ENCODE measurements at regions not wholly inside any gene's neighbourhood (a gene's known extent, or its start where the extent isn't known, plus 50 kb on each side); places are given as distances from the start of the nearest gene placed in this dataset.

DNA sequence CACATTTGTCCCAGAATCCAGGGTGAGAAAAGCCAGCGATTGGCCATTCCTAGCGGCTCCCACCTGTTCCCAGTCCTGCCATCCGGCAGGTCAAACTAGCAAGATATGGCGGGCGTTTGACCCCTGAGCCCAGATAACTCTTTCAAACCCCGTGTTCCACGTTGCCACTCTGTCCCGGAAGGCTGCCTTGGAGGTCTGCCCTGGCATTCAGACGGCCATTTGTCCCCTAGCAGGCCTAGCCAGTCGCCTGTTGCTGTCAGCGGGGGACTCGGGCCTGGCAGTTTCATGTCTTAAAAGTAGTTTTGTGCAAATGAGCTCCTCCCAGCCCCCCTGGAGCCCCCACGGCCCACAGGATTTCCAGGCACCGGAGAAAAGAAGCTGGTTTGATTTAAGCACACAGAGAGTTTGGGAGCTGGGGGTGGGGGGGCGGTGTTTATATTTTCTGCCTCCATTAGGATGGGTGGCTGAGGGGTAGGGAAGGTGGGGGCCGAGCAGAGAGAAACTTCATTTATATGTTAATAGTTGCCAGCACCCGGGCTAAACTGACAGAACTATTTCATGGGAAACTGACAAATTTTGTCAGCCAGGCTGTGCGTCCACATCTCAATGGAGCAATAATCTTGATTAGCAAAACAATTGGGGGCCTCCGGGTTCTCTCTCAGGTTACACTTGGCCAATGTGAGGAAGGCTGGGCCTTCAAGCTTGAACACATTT, 240.9 kb upstream of the SALL1 start:
- DNase-seq (ENCODE audit: low read depth), result no peak

DNA sequence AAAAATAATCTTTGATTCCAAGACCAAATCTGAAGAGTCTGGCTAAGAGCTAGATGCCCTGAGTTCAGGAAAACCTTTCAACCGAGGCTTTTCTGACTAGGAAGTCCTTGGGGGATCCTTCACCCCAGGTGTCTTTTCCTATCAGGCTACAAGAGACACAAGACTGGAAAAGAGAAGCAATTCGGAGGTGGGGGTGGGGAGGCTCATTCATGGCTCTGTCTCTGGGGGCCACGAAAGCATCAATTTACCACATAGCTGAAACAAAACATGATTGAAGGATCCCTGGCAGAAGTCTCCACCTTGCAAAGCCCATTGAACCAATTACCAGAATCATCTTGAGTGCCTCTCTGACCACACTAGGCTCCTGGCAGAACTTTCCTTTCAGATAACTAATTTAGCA, 239.8 kb upstream of the SALL1 start:
- DNase-seq (ENCODE audit: low read depth), result no peak

DNA sequence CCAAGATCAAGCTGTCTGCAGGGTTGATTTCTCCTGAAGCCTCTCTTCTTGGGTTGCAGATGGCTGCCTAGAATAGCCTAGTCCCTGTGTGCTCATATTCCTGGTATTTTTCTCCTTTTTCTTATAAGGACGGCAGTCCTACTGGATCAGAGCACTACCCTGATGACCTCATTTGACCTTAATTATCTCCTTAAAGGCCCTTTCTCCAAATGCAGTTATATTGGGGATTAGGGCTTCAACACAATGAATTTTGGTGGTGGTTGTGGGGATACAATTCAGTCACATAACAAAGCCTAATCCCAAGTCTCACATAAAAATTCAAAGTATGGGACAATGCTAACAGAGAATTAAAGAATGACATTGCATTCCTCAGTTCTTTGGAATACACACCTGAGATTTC, 238.8 kb upstream of the SALL1 start:
- DNase-seq (ENCODE audit: low read depth), result no peak

DNA sequence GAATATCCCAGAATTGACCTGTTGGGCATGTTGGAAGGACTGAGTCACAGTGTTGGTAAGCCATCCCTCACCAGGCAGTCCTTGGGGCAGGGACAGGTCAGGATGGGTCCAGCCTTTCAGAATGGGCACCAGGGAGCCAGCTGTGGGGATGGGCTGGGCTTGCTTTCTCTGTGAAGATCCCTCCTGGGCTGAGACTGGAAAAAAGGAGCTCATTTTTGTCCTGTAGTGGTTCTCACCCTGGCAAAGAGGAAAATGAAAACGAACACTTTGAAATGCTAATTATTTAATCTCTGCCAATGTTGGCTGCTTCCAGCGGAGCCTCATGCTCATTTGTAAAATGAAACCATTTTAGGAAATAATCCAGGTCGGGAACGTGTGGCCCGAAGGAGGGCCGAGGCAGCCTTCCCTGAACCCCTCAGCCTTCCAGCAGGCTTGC, 237.5 kb upstream of the SALL1 start:
- DNase-seq (ENCODE audit: low read depth), result no peak

DNA sequence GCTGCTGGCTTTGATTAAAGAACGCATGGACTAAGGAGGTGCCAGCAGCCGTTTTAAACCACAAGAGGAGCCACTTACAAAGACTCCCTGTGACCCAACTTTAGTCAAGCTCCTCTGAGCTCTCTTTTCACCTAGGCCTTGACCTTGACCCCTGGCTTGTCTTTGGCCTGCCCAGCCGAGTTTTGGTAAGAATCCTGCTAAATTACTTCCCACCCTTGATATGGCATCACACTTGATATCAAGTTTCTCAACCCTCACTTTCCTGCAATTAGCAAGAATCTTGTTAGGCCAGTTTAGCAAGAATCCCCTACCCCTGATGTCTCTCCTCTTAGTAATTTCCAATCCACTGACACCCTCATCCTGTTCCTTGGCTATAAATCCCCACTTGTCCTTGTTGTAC, 232.8 kb upstream of the SALL1 start:
- no peak for DNase-seq (ENCODE audit: low read depth)

DNA sequence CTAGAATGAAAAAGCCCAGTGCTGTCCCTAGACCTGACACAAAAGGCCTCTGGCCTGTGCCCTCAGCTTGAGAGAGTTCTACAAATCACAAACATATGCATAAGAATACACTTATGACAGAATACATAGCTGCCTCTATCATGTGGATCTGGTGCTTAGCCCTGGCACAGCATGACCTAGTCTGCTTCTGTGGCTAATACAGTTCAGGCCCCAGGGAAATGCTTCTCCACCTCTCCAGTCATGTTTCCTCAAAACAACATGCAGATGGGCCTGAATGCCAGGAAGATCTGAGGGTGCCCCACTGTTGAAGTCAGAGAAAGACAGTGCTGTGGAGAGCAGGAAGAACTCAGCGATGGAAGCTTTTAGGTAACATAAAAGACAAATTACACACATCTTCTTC, 231.9 kb upstream of the SALL1 start:
- no peak for DNase-seq (ENCODE audit: low read depth)

DNA sequence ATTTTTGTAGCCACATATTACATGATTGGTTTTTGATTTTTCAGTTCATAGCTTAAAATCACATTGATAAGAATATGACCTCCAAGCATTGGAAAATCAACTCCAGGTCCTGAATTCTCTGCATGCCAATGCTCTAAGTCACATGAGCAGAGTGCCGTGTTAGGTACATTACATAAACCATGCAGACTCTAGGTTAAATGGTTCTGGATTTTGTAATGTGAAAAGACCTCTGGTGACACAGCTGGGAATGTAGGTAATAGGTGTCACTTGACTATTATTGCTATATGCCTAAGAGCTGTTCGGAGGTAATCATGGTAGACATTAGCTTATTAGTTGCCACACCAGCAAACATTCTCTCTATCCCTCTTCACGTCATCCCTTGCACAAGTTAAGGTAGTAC, 231.1 kb upstream of the SALL1 start:
- no peak for DNase-seq (ENCODE audit: low read depth)

DNA sequence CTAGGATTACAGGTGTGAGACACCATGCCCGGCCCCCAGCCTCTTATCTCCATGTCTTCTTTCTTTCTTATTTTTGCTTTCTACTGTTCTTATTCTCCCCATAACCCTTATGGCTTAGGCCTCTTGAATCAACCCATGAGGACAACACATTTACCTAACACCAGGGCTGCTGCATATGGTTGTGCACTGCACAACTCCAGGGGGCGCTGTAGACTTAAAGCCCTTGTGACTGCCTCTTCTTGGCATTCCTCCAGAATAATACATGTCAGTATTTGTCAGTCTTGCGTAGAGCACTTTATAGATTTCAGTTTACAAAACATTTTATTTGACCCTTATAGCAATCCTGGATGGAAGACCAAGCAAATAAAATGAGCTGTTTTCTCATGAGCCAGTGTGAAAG, 225.0 kb upstream of the SALL1 start:
- no peak for DNase-seq (ENCODE audit: low read depth)

DNA sequence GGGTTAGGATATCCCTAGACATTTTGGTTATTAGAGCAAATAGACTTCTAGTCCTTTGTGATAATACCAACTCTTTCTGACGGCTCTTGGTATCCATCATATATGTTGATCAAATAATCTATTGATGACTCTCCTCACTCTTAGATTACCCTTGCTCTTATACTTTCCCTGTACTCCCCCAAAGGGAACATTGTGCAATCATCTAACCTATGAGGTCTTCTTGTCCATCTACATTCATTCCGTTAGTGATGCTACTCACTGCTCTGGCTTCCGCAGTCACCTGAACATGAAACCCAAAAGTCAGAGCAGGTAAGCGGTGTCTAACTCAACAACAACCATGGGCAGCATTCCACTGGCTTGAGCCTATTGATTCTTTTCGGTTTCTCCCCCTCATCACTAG, 223.7 kb upstream of the SALL1 start:
- DNase-seq (ENCODE audit: low read depth), result no peak

DNA sequence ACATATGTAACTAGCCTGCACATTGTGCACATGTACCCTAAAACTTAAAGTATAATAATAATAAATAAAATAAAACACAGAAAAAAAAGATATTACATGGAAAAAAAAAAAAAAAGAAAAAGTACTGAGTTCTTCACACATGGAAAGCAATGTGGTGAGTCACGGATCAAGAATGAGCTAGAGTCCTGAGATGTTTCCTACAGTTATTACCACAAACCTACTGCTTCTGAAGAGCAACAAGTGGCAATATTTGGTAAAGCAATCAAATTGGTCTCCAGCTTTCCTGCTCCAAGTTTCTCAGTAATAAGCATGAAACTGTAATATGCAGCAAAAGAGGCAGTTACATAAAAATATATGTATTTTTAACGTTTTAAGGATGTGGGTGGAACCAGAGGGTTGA, 223.3 kb upstream of the SALL1 start:
- DNase-seq (ENCODE audit: low read depth), result no peak

DNA sequence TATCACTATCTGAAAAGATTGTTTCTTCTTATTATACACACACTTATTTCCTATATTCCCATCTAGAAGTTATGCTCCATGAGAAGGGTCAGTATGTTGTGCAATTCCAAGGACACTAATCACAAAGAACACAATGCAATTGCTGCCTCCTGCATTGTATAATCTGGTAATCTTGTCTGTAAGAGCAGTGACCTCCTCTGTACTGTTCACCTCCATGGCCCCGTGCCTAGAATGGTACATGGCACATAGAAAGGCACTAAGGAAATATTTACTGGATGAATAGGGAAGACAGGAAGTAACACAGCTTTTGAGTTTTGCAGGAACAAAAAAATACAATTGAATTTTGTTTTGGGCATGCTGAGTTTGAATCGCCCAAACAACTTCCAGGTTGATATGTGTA, 214.6 kb upstream of the SALL1 start:
- DNase-seq (ENCODE audit: low read depth), result no peak

DNA sequence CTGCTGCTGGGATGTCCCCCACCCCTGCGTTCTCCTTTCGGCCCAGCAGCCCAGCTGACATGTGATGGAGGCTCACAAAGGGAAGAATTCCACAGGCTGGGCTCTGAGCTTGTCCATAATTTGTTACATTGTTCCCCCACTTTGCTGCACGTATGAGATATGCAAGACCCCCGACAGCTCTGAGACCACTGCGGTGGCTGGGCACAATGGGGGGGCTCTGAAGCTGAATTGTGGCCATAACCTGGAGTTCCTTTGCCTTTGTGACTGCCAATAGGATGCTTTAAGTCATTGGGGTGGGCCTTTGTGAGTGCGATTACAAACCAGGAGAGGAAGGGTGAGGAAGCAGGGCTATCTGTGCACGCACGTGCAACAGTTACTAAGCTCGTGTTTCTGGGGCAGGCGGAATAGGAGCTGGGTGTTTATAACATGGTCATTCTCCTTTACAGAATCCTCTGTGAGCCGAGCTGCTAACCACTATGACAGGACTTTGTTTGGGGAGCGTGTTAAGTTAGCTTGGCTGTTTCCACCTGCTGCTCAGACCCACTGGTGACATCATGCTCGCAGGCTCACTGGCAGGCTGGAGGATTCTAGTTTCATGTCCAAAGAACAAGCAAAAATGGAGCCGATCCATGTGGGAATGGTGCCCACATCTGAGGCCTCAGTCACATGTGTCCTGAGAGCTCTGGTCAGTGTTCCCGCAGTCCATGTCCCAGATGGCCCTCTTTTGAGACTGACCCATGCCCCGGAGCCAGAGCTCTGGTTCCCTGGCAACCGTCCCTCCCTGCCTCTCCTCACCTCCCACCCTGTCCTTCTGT, 208.3 kb upstream of the SALL1 start:
- no peak for DNase-seq (ENCODE audit: low read depth)

DNA sequence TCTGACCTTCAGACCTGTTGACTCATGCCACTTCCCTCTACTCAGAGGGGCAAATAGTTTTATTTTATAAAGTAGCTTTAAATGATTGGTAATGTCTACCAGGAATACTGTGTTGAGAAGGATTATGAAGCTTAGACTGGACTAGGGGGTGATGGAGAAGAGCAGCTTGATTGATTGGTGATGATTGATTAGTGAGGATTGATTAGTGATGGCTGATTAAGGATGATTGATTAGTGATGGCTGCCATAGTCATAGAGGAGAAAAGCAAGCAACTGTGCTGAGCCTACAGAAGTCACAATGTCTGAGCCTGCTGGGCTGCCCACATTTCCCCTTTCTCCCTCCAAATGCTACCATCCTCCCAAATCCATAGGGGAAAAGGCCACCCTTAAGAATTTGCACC, 206.8 kb upstream of the SALL1 start:
- DNase-seq (ENCODE audit: low read depth), result no peak

DNA sequence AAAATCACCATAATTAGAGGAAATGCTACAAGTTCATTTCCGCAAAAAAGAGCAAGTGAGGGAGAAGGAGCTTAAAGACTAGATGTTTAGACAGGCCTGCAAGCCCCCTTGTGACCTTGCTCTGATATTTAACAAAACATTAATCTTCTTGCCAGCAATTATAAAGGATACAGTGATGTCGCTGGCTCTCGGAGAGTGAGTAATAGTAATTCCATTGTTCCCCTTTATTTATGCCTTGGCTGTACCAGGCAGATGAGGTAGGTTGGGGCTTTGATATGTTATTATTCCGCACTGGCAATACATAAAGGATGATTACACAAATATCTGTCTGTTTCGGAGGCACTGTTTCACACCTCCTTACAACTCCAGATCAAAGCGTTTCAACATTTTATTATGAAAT, 204.8 kb upstream of the SALL1 start:
- no peak for DNase-seq (ENCODE audit: low read depth)

DNA sequence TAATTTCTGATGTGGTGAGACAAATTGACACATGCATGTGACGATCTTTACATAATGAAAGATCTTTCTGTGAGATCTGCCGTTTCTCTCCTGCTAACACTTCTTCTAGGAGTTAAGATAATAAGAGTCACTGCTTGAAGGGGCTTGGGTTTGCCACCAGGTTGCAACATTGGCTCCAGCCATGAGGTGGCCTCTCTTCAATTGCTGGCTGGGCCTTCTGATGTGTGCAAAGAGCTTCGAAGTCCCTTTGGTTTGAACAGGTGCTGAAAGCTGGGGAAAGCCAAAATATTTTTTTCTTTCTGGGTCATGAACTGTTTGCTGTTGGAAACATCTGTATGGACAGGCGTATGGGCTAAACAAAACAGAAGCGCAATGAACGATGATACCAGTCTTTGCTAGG, 204.1 kb upstream of the SALL1 start:
- no peak for DNase-seq (ENCODE audit: low read depth)

DNA sequence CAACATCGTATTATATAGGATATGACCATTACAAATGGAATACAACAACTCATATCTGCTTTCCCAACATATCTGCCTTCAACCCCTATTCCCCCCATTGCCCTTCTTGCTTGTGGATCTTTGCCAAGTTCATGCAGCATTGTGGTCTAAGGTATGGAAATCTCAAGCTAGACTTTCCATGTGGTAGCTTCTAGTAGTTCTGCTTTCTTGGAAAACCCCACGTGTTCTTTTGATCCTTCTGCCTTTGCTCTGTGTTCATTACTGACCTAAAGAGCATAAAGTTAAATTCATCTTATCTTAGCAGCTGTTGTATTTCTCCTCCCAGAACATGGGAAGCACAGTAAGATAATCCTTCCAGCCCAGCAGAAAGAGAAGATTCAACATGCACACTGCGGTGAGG, 202.0 kb upstream of the SALL1 start:
- DNase-seq (ENCODE audit: low read depth), result no peak

DNA sequence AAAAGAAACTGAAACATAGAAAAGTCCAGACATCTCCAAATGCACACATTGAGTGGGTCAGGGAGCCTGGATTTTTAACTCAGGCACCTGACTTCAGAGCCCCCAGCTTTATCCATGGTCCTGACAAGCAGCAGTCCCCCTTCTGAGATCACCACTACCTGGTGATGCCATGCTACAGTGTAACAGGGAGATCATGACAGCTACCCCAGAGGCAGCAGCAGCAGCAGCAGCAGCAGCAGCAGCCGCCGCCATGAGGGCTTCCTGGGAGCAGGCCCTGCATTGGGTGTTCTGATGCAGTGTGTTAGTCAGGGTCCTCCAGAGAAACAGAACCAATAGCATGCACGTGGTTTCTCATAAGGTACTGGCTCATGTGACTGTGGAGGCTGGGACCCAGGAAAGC, 198.6 kb upstream of the SALL1 start:
- DNase-seq (ENCODE audit: low read depth), result no peak

DNA sequence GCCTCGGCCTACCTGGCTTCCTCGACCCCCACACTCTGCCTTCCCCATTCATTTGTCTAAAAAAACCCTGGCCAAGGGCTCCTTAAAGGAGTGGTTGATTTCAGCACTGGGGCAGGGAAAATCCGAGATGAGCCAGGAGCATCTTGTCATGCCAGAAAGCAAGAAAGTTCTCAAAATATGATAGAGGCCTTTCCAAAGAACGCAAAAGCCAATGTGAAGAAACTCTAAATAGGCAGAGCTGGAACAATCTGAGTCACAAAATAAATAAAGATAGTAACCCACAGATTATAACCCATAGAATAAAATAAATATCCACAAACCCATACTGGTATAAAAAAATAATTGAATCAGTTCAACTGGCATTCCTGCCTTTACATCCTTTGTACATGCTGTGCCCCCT, 192.3 kb upstream of the SALL1 start:
- no peak for DNase-seq (ENCODE audit: low read depth)

DNA sequence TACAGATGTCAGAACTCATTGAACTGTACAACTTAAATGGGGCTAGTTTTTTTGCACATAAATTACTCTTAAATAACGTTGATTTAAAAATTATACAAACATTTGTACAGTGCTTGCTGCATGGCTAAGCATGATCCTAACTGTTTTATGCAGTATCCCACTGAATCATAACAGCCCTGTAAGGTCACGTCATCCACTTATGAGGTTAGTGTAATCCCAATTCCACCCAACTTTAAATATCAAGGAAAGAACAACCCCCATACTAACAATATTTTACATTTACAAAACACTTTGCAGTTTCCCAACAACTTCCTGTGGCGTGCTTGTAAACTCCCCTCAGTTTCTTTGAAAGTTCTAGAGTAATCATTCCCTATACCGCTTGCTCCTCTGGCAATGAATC, 190.1 kb upstream of the SALL1 start:
- no peak for DNase-seq (ENCODE audit: low read depth)

DNA sequence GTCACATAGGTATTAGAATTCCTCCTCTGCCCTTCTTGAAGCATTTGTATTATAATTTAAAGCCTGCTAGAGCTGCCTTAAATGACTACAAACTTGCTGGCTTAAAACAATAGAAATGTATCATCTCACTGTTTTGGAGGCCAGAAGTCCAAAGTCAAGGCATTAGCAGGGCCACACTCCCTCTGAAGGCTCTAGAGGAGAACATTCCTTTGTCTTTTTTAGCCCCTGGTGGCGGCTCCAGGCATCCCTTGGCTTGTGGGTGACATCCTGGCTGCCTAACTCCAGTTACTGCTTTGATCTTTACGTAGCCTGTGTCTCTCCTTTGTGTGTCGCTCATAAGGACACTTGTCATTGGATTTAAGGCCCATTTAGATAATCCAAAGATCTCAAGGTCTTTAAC, 186.6 kb upstream of the SALL1 start:
- no peak for DNase-seq (ENCODE audit: low read depth)

DNA sequence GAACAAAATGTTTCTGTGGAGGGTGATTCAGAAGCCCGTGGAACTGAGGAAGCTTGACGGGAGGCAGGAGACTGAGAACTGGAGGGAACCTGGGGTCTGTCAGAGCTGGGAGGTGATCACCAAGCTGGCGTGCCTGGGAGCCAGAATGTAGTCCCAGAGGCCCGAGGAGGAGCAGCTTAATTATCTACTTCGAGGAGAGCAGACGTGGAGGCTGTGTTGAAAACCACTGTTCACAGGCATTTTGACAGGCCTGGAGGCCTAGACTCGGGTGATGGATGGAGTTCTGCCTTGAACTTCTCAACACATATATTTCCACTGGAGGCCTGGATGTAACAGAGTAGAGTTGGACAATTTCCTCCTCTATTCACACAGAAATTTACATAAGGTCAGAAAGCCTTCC, 177.7 kb upstream of the SALL1 start:
- no peak for DNase-seq (ENCODE audit: low read depth)

DNA sequence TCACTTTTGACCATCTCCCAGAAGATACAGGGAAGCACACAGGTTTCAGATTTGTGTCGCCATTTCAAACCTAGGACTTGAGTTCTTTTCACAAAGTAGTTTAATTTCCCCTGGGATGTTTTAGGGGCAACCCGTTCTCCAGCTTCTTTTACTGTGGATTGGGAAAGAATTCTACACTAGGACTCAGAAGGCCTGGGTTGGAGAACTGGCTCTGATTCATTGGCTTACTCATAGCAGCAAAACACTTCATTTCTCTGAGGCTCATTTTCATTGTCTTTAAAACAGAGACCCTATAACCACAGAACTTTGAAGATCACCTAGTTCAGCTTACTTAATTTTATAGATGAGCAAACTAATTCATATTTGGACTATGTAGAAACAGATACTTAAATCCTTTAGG, 175.9 kb upstream of the SALL1 start:
- DNase-seq (ENCODE audit: low read depth), result no peak

DNA sequence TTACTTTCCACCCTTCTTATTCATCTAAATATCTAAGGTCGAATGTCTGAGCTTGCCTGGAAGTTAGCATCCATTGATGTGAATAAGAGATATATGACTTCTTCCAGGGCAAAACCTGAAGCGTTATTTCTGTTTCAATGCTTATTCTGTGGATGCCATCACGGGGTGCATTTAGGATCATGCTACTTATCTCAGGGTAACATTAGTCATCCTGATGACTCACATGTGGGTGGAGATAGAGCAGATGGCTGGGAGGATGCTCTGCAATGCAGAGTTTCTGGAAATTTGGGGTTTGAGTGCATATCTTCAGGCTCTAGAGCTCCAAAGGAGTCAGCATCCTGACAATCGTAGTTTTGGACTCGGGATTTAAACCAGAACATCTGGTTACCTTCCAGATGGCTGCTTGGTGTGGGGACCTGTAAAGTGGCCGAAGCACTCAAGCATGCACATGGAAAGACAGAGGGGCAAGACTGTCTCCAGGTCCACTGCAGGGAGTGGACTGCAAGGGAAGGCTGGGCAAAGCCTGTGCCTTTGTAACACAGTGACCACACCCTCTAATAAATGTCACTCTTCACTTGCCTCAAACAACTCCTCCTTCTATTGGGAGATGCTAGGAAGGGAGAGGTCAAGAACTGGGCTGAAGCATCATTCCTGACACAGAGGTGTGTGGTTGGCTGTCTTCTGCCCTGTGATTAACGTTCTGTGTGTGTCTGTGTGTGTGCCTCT, 175.2 kb upstream of the SALL1 start:
- no peak for DNase-seq (ENCODE audit: low read depth)

Data from stimulated activated CD8-positive, alpha-beta memory T cell treated with anti-CD3 and anti-CD28 coated beads, Interleukin-12 subunit alpha, Interleukin-12 subunit beta, amount 100 ng/mL, for 1 hour (primary cell).